AG10803 (cell line): ENCODE measurements at regions not wholly inside any gene's neighbourhood (a gene's known extent, or its start where the extent isn't known, plus 50 kb on each side); places are given as distances from the start of the nearest gene placed in this dataset.
"Not testable (repeated sequence)": the region's sequence is repeated elsewhere in the genome, so short reads cannot be mapped to it uniquely, and the experiment has no call there.

Experiments
- DNase-seq: peaks from one replicate; pipeline ENCODE4 v3.0.0; 2010; ENCODE audit warnings: low read depth
- H3K4me3 ChIP-seq: 2 replicates; pipeline ENCODE4 v1.5.1; 2011; ENCODE audit warnings: mild to moderate bottlenecking, low read length, control low read depth
- TF ChIP-seq, protein P1 (sequence below): conservative IDR thresholded peaks from 2 replicates; pipeline ENCODE4 v1.5.1; 2011; ENCODE audit warnings: mild to moderate bottlenecking, low read length, control low read depth, inconsistent platforms

DNA sequence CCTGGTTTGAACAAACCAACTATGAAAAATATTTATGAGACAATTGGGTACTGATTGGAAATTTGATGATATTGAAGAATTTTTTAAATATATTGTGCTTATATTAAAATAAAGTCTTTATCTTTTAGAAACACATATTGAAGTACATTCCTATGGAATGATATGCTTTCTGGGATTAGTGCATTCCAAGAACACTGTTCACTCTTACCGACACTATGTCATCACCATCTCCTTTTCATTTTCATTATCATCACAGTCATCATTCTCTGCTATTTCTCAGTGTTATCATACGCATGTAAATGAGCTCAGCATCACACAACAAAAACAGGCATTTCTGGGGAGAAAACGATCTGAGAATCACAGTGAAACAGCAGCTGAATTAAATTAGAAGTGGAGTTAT lies 513.3 kb upstream of the CCDC196 start:
- TF ChIP-seq, protein P1, sequence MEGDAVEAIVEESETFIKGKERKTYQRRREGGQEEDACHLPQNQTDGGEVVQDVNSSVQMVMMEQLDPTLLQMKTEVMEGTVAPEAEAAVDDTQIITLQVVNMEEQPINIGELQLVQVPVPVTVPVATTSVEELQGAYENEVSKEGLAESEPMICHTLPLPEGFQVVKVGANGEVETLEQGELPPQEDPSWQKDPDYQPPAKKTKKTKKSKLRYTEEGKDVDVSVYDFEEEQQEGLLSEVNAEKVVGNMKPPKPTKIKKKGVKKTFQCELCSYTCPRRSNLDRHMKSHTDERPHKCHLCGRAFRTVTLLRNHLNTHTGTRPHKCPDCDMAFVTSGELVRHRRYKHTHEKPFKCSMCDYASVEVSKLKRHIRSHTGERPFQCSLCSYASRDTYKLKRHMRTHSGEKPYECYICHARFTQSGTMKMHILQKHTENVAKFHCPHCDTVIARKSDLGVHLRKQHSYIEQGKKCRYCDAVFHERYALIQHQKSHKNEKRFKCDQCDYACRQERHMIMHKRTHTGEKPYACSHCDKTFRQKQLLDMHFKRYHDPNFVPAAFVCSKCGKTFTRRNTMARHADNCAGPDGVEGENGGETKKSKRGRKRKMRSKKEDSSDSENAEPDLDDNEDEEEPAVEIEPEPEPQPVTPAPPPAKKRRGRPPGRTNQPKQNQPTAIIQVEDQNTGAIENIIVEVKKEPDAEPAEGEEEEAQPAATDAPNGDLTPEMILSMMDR: no peak
- peak; percentile 64 for DNase-seq
- H3K4me3 ChIP-seq: no peak overlapping the region

DNA sequence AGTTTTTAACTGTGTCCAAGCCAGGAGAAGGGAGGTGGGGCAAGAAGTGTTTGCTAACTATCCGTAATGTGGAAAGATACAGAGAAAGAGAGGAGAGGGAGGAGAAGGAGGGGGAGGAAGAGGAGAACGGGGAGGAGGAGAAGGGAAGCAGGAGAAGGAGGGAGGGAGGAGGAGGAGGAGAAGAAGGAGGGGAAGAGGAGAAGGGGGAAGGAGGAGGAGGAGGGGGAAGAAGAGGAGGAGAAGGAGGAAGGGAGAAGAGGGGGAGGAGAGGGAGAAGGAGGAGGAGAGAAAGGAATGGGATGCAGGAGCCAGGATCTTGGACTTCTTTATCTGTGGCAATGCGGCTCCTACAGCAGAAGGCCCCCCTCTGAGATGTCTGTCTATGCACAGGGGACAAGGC lies 510.3 kb upstream of the CCDC196 start:
- no peak overlapping the region for H3K4me3 ChIP-seq
- TF ChIP-seq, protein P1: no peak
- no peak for DNase-seq

DNA sequence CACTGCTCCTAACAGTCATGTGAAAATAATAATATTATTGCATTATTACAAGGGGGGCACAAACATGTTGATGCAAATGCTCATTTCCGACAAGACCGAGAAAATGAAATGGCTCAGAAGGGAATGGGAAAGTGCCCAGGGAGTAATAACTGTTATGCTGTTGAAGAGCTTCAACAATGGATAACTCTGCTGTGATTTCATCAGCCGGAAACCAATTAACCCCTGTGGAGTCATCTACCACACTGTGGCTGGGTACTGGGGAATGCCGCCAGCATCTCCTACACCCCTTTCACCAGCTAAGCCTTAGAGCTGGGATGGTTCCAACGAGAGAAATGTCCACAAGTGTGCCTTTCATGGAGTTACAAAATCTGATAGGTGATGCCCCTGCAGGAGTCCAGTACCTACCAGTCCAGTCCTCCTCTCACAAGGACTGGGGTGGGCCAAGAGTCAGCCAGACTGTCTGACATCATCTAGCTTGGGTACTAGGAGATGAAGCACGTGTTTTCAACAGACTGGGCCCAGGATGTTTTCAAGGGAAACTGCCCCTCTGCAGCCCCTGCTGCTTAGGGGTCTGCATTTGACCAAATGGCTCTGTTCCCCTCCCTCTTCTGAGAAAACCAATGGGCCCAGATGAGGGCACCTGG lies 509.3 kb upstream of the CCDC196 start:
- DNase-seq: peak; percentile 15
- TF ChIP-seq, protein P1: no peak

DNA sequence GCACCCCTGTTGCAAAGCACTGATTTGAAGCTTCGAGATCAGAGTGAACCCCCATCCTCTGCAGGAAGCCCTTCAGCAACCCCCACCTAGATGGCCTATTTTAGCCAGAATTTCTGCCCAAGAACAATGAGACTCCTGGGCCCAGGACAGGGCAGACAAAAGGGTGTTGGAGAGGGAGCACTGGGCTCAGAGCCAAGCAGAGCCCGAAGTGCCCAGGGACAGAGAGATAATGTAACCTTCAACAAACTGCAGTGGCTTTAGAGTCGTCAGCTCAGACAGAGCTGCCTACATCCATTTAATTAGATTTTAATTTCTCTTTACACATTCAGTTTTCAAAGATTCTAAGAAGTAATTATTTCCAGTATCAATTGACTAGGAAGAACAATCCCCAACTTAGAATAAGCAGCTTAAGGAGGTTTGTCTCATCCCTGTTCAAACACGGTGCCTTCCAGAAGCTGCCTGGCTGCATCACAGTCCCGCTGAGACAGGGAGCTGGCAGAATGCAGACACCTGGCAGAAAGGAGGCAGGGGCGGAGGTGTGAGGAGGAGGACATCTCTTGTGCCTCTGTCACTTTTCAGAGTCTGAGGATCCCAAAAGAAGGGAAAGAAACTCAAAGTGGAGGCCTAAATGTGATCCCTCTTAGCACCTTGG lies 504.9 kb upstream of the CCDC196 start:
- H3K4me3 ChIP-seq: no peak overlapping the region
- TF ChIP-seq, protein P1: no peak
- DNase-seq: no peak

More for the DNA sequence above, 509.3 kb upstream of the CCDC196 start:
- no peak overlapping the region for H3K4me3 ChIP-seq

DNA sequence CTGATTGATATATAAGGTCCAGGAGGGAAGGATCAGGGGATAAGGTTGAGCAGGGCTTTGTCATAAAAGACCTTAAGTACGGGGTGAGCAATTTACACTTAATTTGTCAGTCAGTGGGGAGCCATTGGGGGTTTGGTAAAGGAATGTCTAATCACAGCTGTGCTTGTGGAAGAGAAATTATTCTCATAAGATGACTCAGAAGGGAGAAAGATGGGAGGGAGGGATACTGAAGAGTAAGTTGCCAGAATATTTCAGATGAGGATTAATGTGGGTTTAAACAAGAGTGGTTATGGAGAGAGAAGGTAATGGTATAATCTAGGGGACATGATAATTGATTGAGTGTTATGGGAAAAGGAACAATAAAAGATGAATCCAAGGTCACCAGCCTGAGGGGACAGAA lies 500.1 kb upstream of the CCDC196 start:
- no peak overlapping the region for H3K4me3 ChIP-seq
- DNase-seq: no peak
- TF ChIP-seq, protein P1: no peak

DNA sequence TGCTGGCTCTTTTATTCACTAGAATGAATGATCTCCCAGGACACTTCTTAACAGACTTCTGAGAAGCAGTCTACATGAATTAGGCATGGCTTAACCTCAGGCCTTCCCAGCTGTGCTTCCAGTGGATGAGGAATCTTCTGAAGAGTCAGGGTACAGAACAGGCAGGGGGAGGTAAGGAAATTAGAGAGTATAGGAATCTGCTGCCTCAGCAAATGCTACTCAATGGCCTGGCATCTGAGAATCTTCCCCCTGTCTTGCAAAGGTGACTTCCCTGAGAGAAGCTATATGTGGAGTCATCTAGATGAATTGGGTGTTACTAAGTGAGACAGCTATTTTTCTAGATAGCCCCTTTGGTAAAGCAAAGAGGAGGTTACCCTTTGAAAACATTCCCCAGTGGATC lies 496.2 kb upstream of the CCDC196 start:
- TF ChIP-seq, protein P1: no peak
- no peak for DNase-seq
- no peak overlapping the region for H3K4me3 ChIP-seq

DNA sequence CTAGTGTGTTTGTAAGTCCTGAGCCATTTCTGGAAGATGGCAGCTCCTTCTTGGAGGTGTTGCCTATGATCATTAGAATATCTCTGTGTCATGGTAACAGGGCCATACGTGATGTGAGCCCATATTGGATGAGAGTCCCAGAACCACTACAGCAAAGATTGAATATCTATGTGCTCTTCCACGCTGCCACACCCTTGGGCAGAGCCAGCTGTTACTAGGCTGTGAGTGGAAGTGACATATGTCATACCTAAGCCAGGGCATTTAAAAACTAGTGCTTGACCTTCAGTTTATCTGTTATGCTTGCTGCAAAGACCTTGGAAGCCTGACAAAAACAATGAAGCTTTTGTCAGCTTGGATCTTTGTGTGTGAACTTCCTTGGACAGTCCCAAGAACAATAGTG lies 495.1 kb upstream of the CCDC196 start:
- TF ChIP-seq, protein P1: no peak
- DNase-seq: no peak
- H3K4me3 ChIP-seq: no peak overlapping the region

DNA sequence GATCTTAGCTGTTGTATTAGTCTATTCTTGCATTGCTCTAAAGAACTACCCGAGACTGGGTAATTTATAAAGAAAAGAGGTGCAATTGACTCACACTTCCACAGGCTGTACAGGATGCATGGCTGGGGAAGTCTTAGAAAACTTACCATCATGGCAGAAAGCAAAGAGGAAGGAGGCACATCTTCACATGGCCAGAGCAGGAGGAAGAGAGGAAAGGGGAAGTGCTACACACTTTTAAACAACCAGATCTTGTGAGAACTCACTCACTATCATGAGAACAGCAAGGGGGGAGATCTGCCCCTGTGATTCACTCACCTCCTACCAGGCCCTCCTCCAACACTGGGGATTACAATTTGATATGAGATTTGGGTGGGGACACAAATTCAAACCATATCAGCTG lies 494.2 kb upstream of the CCDC196 start:
- not testable (repeated sequence) for DNase-seq, H3K4me3 ChIP-seq
